SHP77 treated with DMSO at 0.1 percent for 48 hours (cell line): ENCODE measurements at regions not wholly inside any gene's neighbourhood (a gene's known extent, or its start where the extent isn't known, plus 50 kb on each side); places are given as distances from the start of the nearest gene placed in this dataset.
A peak's percentile ranks its signal among the peaks of the same experiment; 100 is the strongest.

Experiments
- DNase-seq: peaks from one replicate; lab custom pipeline; 2025; lab: John Stamatoyannopoulos, UW

GRCh38 chr11:15697437-15698236, 582.9 kb downstream of the INSC start:
- no peak for DNase-seq

- no peak for DNase-seq
Observed at GRCh38 chr11:15698855-15699254, 584.1 kb downstream of the INSC start.

DNA sequence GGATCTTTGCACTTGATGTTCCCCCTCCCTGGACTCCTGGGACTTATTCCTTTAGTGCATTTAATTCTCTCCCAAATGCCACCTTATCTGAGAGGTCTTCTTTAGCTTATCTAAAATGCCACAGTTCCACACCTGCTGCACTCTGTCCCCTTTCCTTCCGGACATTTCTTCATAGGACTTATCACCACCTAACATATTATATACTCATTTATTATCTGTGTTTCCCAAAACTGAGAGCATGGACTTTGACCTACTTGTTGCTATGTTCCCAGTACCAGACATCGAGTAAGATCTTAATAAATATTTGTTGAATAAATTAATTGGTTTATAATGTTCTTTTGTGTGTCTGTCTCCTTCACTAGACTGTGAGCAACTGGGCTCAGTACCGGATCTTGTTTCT, 585.3 kb downstream of the INSC start:
- no peak for DNase-seq

DNA sequence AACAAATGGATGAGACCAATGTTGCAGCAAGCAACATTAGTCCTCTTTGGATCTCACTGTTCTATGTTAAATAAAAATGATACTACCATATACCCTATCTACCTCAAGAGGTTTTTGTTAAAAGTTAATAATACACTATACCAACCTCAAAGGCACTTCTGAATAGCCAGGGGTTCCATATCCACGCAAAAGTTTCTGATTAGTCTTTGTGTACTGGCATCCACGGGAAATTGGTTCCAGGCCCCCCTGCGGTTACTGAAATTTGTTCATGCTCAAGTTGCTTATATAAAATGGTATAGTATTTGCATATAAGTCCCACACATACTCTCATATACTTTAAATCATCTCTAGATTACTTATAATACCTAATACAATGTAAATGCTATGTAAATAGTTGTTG, 585.7 kb downstream of the INSC start:
- DNase-seq = no peak

- DNase-seq = no peak
Observed at GRCh38 chr11:15704064-15704463, 589.3 kb downstream of the INSC start.

GRCh38 chr11:15704556-15704955, 589.8 kb downstream of the INSC start:
- no peak for DNase-seq

DNA sequence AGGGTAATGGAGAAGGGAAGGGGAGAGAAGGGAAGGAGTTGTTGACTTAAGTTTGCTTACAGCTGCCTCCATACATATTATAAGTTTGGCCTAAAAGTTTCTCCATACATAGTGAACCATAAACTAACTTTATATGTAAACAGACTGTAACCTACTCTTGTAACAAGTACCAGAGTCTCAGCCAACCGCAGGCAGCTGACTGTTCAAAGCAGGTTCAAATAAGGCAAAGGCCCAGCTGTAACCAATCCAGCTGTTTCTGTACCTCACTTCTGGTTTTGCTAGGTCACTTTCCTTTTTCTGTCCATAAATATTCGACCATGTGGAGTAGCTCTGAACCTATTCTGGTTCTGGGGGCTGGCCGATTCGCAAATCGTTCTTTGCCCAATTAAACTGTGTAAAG, 591.2 kb downstream of the INSC start:
- no peak for DNase-seq

- no peak for DNase-seq
Observed at GRCh38 chr11:15707194-15707593, 592.5 kb downstream of the INSC start.

DNA sequence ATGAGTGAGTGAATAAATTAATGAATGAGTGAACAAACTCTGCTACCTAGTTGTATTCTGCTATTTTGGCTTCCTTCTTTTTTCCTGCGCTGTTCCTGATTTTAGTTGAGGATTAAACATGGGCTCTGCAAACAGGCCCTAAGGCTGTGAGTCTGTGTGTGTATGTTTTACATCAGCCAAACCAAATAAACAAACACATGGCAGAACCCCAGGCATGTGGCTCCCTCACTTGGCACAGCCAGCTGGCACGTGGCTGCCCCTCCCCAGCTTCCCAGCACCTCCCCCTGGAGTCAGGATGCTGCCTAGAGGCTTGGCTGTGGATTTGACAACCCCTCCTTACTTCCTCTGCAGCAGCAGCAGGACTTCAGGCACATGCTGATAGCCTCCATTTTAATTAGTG, 593.2 kb downstream of the INSC start:
- DNase-seq = no peak

DNA sequence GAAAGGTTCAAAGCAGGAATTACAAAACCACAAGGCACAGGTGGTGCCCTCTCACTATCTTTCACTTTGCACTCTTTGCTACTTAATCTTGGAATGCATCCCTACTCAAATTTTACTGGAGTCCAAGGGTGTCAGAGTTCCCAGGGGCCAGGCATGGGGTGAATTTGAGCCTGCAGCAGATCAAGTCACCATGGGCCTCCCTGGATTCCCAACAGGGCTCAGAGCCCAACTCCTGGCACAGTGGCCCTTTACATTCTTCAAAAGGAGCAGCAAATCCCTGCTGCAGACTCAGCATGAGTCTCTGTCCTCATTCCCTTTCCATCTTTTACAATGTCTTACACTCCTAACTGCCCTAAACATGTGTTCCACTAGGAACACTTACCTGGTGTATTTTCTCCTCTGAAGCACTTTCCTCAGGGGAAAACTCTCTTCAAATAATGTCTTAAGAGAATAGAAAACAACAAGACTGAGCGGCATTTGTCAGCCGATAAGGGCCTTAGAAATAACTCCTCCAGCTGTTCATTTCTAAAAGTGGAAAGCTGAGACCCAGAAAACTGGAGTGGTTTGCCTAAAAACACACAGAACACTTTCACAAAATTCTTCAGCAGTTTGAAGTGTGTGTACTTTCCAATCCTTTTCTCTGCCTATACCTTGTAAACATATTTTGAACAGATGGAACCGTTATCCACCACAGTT, 596.0 kb downstream of the INSC start:
- no peak for DNase-seq

GRCh38 chr11:15711311-15711710, 596.6 kb downstream of the INSC start:
- no peak for DNase-seq

- peak; percentile 78 for DNase-seq
Observed at GRCh38 chr11:15714641-15715399, 600.1 kb downstream of the INSC start.

DNA sequence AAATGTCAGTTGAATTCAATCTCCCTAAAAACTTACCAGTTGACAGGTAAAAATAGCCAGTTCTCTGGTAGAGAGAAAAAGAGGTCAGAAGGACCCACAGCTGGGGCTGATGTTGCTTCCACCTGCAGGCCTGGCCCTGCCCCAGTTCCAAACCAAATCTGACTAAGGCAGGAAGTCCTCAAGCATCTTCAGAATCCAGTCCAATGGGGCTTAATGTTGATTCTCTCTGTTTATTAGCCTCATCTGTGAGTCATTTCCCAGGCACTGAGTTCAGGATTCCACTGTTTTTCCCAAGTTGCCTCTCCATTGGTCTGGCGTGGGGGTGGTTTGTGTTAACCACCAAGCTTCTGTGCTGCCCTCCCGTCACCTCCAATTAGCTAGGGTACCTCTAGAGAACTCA, 601.8 kb downstream of the INSC start:
- peak; percentile 9 for DNase-seq

- peak; percentile 65 for DNase-seq
Observed at GRCh38 chr11:15720460-15720859, 605.7 kb downstream of the INSC start.

DNA sequence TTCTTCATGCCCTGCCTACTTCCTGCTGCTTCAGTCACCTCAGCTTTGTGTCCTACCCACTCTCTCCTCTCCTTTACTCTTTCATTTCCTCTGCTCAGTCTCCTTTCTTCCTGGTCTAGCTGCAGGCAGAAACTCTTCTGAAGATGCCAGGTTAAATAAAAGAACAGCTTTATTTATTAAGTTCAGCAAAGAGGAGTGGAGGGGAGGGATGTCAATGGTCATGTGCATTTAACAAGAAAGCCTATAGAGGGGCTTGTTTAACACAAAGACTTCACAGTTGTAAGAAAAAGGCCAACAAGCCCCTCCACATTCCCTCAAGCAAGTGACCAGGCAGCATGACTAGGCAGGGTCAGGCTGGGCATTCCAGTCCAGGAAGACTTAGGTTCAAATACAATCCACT, 609.2 kb downstream of the INSC start:
- no peak for DNase-seq

GRCh38 chr11:15724601-15725000, 609.9 kb downstream of the INSC start:
- DNase-seq = no peak

DNA sequence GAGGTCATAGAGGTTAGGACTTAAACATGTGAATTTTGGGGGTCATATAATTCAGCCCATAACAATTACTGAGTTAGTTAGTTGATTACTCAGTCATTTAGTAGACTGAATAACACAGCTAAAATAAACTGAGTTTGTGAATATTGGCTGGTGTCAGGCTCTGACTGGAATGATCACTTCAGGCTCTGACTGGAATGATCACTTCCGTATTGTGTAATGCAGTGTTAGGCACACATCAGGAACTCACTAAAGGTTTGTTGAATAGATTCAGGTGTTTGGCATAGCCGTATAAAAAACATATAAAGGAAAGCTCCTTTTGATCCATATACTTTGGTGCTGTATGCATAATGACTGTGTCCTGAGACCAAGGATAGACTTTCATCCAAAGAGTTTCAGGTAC, 610.5 kb downstream of the INSC start:
- DNase-seq = no peak

DNA sequence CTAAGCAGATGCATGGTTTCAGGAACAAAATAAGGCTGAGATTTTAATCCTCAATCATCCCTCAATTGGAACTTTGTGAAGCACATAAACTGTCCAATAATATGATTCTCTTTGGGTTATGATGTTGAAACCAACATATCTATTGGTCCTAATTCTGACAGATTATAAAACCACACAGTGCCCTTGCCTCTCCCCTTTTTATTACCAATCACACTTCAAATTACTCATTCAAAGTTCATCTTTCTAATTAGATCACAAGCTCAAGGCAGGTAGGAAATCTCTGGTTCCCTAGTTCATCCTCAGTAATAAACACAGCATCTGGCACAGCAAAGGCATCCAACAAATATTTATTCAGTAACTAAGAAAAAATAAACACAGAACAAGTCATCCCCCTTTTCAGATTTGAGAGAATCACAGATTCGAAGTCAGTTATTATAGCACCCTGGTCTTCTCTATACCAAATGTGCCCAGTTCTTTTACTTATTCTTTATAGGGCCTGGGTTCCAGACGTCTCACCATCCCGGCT, 611.6 kb downstream of the INSC start:
- no peak for DNase-seq

DNA sequence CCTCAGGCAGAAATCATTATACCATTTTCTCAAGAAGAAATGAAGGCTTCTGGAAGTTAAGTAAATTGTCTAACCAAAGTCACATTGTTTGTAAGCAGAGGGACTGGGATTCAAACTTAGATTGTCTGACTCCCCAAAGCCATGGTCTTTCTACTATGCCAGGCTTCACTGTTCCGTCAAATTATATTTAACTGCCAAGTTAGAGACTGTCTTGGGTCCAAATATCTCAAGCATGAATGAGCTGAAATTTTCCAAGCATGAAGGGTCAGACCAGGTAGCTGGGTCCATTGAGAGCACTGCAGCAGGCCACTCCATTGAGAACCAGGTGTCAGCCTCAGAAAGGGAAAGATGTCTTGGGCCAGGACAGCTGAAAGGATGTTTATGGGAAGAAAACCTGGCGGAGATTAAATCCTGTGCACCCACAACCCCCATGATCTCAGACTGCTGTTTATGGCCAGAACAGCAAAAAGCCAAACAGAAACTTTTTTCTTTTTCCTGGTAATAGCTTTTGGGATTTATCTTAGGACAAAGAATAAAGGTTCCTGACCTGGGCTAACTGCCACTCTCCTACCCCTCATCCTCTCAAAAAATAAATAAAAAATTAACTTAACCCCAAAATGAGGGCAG, 612.3 kb downstream of the INSC start:
- DNase-seq = no peak

GRCh38 chr11:15727520-15727914, 612.8 kb downstream of the INSC start:
- no peak for DNase-seq

DNA sequence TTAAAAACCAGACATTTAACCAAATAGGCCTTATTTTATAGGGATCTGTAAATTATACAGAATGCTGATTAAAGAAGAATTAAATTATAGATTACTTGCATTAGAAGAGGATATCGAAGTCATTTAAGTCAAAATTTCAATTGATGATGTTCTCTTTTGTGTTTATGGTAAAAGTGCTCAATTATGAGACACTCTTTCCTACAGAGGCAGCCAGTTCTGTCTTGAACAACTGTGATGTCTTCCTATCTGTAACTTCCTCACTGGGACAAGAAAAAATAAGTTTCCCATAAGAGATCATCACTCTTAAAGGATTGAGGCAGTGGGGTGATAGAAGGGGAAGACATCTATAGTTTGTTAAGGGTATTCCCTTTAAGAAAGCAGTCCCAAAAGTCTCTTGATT, 613.5 kb downstream of the INSC start:
- no peak for DNase-seq
